Fibroblast of peridontal ligament (primary cell): ENCODE measurements at regions not wholly inside any gene's neighbourhood (a gene's known extent, or its start where the extent isn't known, plus 50 kb on each side); places are given as distances from the start of the nearest gene placed in this dataset.
"Not testable (repeated sequence)": the region's sequence is repeated elsewhere in the genome, so short reads cannot be mapped to it uniquely, and the experiment has no call there.

ENCODE experiments used
- DNase-seq: peaks from one replicate; pipeline ENCODE4 v3.0.0-alpha.2; 2010; ENCODE audit errors: extremely low read depth

DNA sequence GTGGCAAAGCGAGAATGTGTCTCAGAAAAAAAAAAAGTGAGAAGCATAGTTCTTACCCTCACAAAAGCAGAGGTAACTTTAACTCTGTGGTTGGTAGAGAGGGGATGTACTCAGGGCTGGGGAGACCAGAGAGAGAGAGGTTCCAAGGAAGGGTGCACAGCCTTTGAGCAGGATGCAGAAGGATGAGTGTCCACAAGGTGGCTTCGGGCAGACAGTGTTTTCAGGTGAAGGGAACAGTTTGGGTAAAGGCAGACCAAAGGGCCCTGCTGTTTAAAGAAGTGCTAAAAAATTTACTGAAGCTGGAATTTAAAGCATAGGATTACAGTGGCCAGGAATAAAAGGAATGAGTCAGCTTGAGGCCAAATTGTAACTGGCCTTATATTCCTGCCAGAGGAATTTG, 2240.6 kb downstream of the EPHA3 start:
- not testable (repeated sequence) for DNase-seq

DNA sequence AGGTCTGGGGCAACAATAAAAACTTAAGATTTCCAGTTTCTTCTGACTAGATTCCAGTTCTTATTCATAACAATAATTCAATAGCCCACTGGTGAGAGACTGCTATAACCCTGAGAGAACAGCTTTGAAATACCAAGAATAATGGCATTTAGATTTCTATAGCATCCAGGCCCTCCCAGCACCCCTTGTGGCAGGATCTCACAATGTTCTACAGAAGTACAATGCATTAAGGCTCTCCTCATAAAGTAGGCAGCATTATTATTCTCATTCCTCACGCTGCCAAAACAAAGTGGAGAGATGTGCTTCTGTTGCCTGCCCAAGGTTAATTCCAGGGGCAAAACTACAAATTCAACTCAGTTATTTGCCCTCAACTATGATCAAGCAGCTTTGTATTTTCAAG, 2241.7 kb downstream of the EPHA3 start:
- not testable (repeated sequence) for DNase-seq

- not testable (repeated sequence) for DNase-seq
Measured at GRCh38 chr3:91352161-91352560, 2244.7 kb downstream of the EPHA3 start.

DNA sequence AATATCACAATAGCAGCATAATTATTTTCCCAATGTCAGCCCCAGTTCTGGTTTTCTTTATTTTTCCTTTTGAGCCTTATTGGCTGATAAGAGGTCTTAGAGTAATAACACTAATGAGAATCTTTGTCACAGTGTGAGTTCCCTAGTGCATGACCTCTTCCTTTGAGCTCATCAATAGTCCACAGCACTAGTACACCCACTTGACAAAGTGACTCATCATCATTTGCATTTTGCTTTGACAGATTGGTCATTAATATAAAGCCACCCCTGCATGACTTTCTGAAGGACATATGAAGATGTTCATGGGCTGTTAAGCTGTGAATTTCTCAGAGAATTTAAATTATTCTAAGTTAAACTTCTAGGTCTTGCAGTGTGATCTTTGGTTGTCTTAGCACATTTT, 2251.9 kb downstream of the EPHA3 start:
- DNase-seq, result not testable (repeated sequence)

GRCh38 chr3:91383100-91383894, 2275.9 kb downstream of the EPHA3 start:
- DNase-seq, result not testable (repeated sequence)

DNA sequence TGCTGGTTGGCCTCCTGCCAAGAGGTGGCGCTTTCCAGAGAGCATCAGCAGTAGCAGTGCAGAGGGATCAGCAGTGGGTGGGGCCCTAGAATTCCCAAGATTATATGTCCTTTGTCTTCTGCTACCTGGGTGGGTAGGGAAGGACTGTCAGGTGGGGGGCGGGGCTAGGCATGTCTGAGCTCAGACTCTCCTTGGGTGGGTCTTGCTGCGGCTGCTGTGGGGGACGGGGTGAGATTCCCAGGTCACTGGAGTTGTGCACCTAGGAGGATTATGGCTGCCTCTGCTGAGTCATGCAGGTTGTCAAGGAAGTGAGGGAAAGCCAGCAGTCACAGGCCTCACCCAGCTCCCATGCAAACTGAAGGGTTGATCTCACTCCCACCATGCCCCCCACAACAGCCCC, 2296.5 kb downstream of the EPHA3 start:
- DNase-seq, result not testable (repeated sequence)

- DNase-seq, result not testable (repeated sequence)
Measured at GRCh38 chr3:91442063-91442462, 2334.6 kb downstream of the EPHA3 start.

GRCh38 chr3:91442483-91442882, 2335.1 kb downstream of the EPHA3 start:
- DNase-seq, result not testable (repeated sequence)

DNA sequence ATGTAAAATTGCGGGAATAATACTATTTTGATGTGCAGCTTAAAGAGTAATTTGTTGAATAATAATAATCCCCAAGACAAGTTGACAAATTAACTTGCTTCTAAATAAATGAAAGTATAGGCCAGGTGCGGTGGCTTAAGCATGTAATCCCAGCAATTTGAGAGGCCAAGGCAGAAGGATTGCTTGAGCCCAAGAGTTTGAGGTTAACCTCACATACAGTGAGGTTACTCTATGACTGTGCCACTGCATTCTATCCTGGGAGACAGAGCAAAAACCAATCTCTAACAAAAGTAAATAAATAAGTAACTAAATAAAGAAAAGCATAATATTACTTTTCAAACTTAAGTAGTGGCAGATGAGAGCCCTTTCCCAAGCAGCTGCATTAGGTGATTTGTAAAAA, 2341.0 kb downstream of the EPHA3 start:
- DNase-seq, result not testable (repeated sequence)

DNA sequence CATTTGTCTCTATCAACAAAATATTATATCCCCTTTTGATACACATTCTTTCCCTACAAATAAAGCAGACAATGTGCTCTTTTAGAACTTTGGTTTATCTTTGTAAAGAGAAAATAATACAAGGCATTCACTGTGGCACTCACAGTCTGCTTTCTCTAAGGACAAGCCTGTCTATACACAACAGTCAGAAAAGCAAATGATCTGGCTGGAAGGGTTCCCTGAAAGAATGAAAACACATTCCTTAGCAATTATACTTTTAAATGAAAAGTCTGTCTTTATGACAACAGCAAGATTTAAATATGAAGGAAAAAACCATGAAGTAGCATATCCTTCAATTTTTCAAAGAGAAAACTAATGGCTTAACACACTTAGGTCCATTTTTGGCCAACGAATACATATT, 2359.1 kb downstream of the EPHA3 start:
- DNase-seq, result not testable (repeated sequence)

DNA sequence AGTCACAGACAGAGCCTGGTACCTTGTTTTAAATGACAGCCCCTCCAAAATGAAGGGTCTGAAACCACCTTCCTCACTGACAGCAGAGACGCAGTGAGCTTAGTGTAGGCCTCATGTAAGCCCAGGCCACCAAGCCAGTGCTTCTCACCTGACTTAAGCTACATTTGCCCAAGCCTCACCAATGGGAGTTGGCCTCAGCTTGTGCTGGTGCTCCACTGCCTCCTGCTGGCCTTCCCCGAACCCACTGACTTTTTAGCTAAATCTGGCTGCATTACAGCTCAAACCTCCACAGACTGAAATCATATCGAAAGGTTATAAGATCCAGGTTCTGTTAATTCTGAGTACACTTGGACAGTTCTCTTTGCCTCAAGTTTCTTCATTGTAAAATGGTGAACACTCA, 2361.8 kb downstream of the EPHA3 start:
- not testable (repeated sequence) for DNase-seq

DNA sequence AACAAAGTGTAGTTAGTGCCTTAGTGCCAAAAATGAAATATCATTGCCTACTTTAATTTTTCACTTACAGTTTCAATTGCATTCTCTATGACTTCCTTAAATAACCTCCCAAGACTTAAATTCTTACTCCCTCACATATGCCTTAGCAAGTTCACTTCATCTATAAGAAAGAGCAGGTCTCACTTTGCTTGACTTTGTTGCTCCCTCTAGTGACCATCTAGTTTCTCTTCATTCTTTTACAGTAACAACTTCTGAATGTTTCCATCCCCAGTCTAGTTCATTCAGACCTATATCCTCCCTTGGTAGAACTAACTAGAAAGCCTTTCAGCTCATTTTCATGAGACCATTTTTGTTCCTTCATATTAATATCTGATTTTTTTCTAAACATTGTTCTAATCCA, 2377.6 kb downstream of the EPHA3 start:
- not testable (repeated sequence) for DNase-seq

DNA sequence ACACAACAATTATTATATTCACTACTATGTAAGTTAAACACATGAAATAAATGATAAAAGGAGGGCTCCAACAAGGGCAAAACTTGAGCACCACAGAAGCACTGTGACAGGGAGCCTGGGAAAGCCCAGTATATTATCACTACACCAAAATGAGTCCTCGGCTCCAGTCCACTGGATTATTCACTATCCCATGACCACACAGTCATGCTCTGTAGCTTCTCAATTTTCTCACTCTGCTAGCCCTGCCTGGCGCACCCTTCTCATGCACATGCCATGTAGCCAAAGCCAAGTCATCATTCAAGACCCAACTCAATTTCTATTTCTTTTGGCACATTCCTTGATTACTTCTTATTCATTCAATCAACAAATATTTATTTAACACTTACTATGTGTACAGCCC, 2378.5 kb downstream of the EPHA3 start:
- peak; percentile 23 for DNase-seq

- DNase-seq, result not testable (repeated sequence)
Measured at GRCh38 chr3:91497712-91498111, 2390.3 kb downstream of the EPHA3 start.

DNA sequence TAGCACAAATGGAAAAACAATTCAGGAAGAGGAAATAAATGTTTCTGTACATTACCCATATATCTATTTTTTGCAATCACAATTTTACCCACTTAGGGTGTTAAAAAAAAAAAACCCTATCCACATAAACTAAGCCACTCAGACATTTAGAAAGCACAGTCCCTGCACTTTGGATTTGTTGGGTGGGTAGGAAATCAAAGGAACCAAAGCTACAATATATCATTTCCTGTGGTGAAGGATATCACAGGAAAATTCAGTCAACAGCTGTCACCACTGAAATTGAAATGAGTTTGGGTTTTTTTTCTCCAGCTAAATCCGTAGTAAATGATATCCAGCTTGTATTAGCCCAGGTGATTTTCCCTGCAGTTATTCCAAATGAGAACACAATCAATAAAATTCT, 2392.4 kb downstream of the EPHA3 start:
- DNase-seq, result not testable (repeated sequence)

DNA sequence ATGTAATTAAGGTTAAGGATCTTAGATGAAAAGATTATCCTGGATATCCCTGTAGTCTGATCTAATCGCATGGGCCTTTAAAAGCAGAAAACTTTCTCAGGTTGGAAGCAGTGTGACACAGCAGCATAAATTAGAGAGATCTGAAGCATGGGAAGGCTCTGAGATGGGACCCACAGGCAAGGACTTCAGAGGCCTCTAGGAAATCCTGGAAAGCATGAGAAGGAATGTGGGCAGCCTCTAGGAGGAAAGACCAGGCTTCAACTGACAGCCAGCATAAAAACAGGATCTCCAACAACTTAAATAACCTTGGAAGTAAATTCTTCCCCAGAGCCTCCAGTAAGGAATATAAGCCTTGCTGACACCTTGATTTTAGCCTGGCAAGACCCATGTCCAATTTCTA, 2397.5 kb downstream of the EPHA3 start:
- DNase-seq, result not testable (repeated sequence)
